GM06990 (cell line): ENCODE measurements at regions not wholly inside any gene's neighbourhood (a gene's known extent, or its start where the extent isn't known, plus 50 kb on each side); places are given as distances from the start of the nearest gene placed in this dataset.

Experiments used
- DNase-seq: peaks from one replicate; pipeline ENCODE4 v3.0.0-alpha.2; 2011; ENCODE audit not compliant: insufficient read length; ENCODE audit errors: extremely low read depth
- H3K27me3 ChIP-seq: replicated peaks from 2 replicates; pipeline ENCODE4 v1.6.0; 2011; ENCODE audit warnings: low read length; ENCODE audit not compliant: control insufficient read depth, insufficient read depth
- H3K36me3 ChIP-seq: 2 replicates; pipeline ENCODE4 v1.5.1; 2011; ENCODE audit warnings: low read length; ENCODE audit not compliant: control insufficient read depth, insufficient read depth
- H3K4me3 ChIP-seq: replicated peaks from 2 replicates; pipeline ENCODE4 v1.5.1; 2011; ENCODE audit warnings: low read depth, mild to moderate bottlenecking, control low read depth, low read length
- TF ChIP-seq, protein P1 (sequence below): IDR thresholded peaks from 2 replicates; pipeline ENCODE4 v1.5.1; 2011; ENCODE audit warnings: low read length, control low read depth, mild to moderate bottlenecking, inconsistent platforms; ENCODE audit not compliant: insufficient read depth, poor library complexity, severe bottlenecking

DNA sequence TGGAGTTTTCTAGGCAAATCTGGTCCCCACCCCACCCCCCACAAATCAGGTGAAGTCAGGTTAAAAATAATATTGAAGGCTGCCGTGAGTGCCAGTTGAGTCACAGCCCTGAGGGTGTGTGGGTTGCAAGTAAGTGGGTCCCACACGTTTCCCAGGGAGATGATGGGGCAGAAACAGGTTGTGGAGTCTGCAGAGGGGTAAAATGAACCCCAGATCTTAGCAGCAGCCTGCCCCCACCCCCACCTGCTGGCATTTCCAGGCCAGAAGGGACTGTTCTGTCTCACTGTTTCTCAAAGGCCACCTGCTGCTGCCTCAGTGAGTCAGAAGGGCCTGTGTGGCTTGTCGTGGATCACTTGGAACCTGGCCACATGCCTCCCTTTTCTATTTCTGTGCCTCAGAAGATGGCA is 59.8 kb upstream of the SMNDC1 start:
- H3K36me3 ChIP-seq: no peaks in the 10 kb centered on the region
- DNase-seq: no peak
- TF ChIP-seq, protein P1, sequence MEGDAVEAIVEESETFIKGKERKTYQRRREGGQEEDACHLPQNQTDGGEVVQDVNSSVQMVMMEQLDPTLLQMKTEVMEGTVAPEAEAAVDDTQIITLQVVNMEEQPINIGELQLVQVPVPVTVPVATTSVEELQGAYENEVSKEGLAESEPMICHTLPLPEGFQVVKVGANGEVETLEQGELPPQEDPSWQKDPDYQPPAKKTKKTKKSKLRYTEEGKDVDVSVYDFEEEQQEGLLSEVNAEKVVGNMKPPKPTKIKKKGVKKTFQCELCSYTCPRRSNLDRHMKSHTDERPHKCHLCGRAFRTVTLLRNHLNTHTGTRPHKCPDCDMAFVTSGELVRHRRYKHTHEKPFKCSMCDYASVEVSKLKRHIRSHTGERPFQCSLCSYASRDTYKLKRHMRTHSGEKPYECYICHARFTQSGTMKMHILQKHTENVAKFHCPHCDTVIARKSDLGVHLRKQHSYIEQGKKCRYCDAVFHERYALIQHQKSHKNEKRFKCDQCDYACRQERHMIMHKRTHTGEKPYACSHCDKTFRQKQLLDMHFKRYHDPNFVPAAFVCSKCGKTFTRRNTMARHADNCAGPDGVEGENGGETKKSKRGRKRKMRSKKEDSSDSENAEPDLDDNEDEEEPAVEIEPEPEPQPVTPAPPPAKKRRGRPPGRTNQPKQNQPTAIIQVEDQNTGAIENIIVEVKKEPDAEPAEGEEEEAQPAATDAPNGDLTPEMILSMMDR: no peak
- H3K4me3 ChIP-seq: no peak overlapping the region
- H3K27me3 ChIP-seq: no peaks in the 10 kb centered on the region

DNA sequence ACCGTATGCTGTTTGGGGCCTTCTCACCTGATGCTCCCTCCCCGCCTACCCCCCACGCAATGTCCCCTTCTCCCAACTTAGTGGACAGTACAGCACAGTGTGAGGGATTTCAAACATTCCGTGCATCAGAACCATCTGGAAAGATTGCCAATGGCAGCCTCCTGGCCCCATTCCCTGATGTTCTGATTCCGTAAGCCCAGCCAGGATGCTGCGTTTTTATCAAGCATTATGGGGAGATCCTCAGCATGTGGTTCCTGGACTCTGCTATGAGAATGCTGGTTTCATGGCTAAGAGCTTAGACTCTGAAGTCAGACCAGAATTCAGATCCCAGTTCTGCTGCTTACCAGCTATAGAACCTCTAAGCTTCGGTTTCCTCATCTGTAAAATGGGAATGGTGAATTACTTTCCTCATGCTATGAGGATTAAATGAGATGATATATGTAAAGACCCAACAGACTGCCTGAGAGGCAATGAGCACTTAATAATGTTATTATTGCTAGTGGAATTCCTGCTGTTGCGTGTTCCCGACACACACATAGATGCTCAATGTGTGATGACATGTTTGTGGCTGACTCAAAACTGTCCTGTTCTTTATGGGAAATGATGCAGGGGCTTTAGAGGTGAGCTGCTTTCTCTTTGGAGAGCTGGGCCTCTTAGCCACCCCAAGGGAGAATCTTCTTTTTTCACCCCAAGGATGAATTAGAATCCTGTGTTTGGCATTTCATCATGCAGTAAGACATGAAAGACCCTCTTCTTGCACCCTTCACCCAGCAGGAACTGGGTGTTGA is 60.8 kb upstream of the SMNDC1 start:
- TF ChIP-seq, protein P1: no peak
- Histone ChIP-seq H3K36me3 (no peaks in the 10 kb centered on the region), H3K27me3 (no peaks in the 10 kb centered on the region), H3K4me3 (no peak overlapping the region)
- no peak for DNase-seq

DNA sequence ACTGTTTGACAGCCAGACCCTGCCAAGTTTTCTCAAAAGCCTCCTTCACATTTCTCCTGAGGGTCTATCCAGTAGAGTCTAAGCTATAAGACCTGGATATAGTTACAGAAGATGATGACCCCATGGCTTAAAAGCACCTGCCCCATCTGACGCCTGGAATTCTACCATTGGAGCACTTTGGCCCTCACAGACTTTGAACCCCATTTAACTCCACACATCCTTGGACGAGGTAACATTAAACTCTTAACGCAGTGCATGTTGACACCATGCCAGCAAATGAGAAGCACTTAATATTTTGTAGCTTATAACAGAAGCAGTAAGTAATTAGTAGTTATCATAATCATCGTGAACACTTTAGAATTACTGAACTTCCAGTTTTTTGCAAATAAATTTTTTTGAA is 61.9 kb upstream of the SMNDC1 start:
- TF ChIP-seq, protein P1: no peak
- Histone ChIP-seq H3K36me3 (no peaks in the 10 kb centered on the region), H3K27me3 (no peaks in the 10 kb centered on the region), H3K4me3 (no peak overlapping the region)
- no peak for DNase-seq

DNA sequence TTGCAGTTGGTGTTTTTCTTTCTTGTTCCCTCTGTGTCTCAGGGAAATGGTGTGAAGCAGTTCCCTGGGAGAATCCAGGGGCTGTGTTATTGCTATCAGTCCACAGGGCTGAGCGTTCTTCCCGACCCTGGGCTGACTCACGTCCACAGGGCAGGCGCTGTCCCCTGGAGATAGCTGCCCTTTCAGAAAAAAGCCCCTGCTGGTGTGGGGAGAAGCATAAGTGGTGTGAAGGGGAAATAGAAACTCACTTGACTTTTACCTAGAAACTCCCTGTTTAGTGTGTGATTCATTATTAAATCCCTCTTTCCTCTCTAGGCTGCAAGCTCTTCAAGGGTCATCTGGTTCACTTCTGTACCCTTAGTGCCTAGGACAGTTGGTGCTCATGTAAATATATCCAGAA is 63.3 kb upstream of the SMNDC1 start:
- H3K4me3 ChIP-seq: no peak overlapping the region
- no peak for DNase-seq
- TF ChIP-seq, protein P1: no peak
- no peaks in the 10 kb centered on the region for H3K36me3 ChIP-seq
- H3K27me3 ChIP-seq: no peaks in the 10 kb centered on the region

DNA sequence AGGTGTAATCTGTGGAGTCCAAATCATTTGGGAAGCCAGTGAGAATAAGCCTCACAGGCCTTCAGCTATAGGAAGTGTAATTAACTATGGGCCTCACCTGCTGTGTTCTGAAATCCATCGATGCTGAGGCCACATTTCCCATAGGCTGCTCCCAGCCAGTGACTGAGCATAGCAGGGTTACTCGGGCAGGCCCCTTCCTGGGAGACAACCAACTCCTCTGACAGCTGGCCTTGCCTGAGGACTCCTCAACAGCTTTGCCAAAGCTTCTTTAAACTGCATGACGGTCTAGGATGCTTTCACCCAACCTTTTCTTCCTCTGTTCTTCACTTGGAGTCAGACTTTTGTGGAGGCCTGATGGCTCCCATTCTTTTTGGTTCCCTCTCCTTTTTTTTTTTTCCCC is 63.8 kb upstream of the SMNDC1 start:
- TF ChIP-seq, protein P1: no peak

More for the DNA sequence above, 63.8 kb upstream of the SMNDC1 start:
- no peaks in the 10 kb centered on the region for H3K27me3 ChIP-seq
- no peak for DNase-seq
- H3K4me3 ChIP-seq: no peak overlapping the region
- no peaks in the 10 kb centered on the region for H3K36me3 ChIP-seq
